SK-N-SH (cell line): ENCODE measurements at regions not wholly inside any gene's neighbourhood (a gene's known extent, or its start where the extent isn't known, plus 50 kb on each side); places are given as distances from the start of the nearest gene placed in this dataset.

Experiments used
- CHD2 ChIP-seq: fragments of 150-350 bp; IDR thresholded peaks from 2 replicates; pipeline ENCODE4 v1.6.1; 2018; ENCODE audit warnings: low read length; ENCODE audit not compliant: partially characterized antibody
- CTCF ChIP-seq: fragments of 200-600 bp; sonication (generic); IDR thresholded peaks from 2 replicates; pipeline ENCODE4 v1.6.1; 2017; ENCODE audit warnings: antibody characterized with exemption, mild to moderate bottlenecking, moderate library complexity
- FOSL2 ChIP-seq: IDR thresholded peaks from 2 replicates; pipeline ENCODE4 v1.4.0; 2012; ENCODE audit warnings: low read depth, mild to moderate bottlenecking, moderate library complexity, borderline replicate concordance
- FOXM1 ChIP-seq: IDR thresholded peaks from 2 replicates; pipeline ENCODE4 v1.4.0; 2012; ENCODE audit warnings: low read depth, mild to moderate bottlenecking
- MXI1 ChIP-seq: IDR thresholded peaks from 2 replicates; pipeline ENCODE4 v1.6.1; 2012; ENCODE audit warnings: mild to moderate bottlenecking, low read depth, low read length, improper control_type of control experiment
- POLR2AphosphoS5 ChIP-seq: IDR thresholded peaks from 2 replicates; pipeline ENCODE4 v1.6.1; 2012; ENCODE audit warnings: low read depth, low read length
- RCOR1 ChIP-seq: fragments of 150-350 bp; IDR thresholded peaks from 2 replicates; pipeline ENCODE4 v1.6.1; 2017; ENCODE audit warnings: antibody characterized with exemption, low read length
- RFX5 ChIP-seq: IDR thresholded peaks from 2 replicates; pipeline ENCODE4 v1.6.1; 2012; ENCODE audit warnings: mild to moderate bottlenecking, improper control_type of control experiment, low read length
- RXRA ChIP-seq: IDR thresholded peaks from 2 replicates; pipeline ENCODE4 v1.4.0; 2012; ENCODE audit warnings: low read depth, mild to moderate bottlenecking, borderline replicate concordance
- TAF1 ChIP-seq: IDR thresholded peaks from 2 replicates; pipeline ENCODE4 v1.6.1; 2012; ENCODE audit warnings: low read depth, mild to moderate bottlenecking, low read length, moderate library complexity, borderline replicate concordance
- TCF12 ChIP-seq: IDR thresholded peaks from 2 replicates; pipeline ENCODE4 v1.4.0; 2012
- YY1 ChIP-seq: IDR thresholded peaks from 2 replicates; pipeline ENCODE4 v1.4.0; 2012; ENCODE audit warnings: low read depth, mild to moderate bottlenecking
- TF ChIP-seq, protein P1 (sequence below): IDR thresholded peaks from 2 replicates; pipeline ENCODE4 v1.4.0; 2012; ENCODE audit warnings: low read depth, borderline replicate concordance

DNA sequence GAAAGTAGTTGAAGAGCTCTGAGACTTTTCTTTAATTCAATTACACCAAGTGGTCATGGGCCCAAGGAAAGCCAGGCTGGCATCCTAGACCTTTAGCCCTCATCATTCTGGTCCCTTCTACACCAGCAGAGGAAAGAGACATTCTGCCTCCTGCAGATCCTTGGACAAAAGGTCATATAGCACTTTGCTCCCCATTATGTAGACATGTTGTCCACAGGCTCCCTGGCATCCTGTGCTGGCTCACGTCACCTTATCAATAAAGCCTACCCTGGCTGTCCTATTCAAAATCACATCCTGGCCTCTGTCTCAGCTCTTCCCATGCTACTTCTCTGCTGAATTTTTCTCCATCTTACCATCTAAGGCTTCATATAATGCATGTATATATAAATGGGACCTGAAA is 61.6 kb upstream of the MAF start:
- TF ChIP-seq CHD2 = no peak
- TF ChIP-seq, protein P1, sequence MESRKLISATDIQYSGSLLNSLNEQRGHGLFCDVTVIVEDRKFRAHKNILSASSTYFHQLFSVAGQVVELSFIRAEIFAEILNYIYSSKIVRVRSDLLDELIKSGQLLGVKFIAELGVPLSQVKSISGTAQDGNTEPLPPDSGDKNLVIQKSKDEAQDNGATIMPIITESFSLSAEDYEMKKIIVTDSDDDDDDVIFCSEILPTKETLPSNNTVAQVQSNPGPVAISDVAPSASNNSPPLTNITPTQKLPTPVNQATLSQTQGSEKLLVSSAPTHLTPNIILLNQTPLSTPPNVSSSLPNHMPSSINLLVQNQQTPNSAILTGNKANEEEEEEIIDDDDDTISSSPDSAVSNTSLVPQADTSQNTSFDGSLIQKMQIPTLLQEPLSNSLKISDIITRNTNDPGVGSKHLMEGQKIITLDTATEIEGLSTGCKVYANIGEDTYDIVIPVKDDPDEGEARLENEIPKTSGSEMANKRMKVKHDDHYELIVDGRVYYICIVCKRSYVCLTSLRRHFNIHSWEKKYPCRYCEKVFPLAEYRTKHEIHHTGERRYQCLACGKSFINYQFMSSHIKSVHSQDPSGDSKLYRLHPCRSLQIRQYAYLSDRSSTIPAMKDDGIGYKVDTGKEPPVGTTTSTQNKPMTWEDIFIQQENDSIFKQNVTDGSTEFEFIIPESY = no peak
- TF ChIP-seq FOSL2 = no peak
- no peak for TF ChIP-seq FOXM1
- TF ChIP-seq CTCF = no peak
- TF ChIP-seq YY1 = no peak
- TF ChIP-seq TCF12 = no peak
- no peak for TF ChIP-seq MXI1
- no peak for TF ChIP-seq RXRA
- TF ChIP-seq RCOR1 = no peak
- no peak for TF ChIP-seq TAF1
- TF ChIP-seq RFX5 = no peak
- TF ChIP-seq POLR2AphosphoS5 = no peak
